ENCODE measurements at regions not wholly inside any gene's neighbourhood (a gene's known extent, or its start where the extent isn't known, plus 50 kb on each side); places are given as distances from the start of the nearest gene placed in this dataset.
"Not testable (repeated sequence)": the region's sequence is repeated elsewhere in the genome, so short reads cannot be mapped to it uniquely, and the experiment has no call there.

- no peaks in the 10 kb centered on the region for H3K36me3 ChIP-seq (ENCODE audit: insufficient read depth, low read length, poor library complexity, severe bottlenecking)
- no peak overlapping the region for H3K27ac ChIP-seq (ENCODE audit: low read depth, low read length, poor library complexity, severe bottlenecking)
- DNase-seq (ENCODE audit: low spot score) = no peak
- no peaks in the 10 kb centered on the region for H3K27me3 ChIP-seq (replicated peaks; ENCODE audit: insufficient read depth, low read depth, low read length, poor library complexity)
- intact Hi-C loops (cut with micrococcal nuclease; ENCODE audit: unreplicated experiment) = no loop called here
- no peaks in the 10 kb centered on the region for H3K4me1 ChIP-seq (ENCODE audit: insufficient read depth, low read length, poor library complexity, severe bottlenecking)
- POLR2A ChIA-PET (ENCODE audit: low non-redundant PET) = no interaction called here
- CTCF ChIA-PET = no interaction called here
- H3K9me3 ChIP-seq (ENCODE audit: low read depth, low read length, poor library complexity, severe bottlenecking) = no peaks in the 10 kb centered on the region
- BruUV-seq (replicated peaks) = no TSS peak
- TF ChIP-seq CTCF (conservative IDR thresholded peaks at IDR 0.05; ENCODE audit: low read depth, low read length) (no peak), EZH2 (IDR thresholded peaks at IDR 0.05; ENCODE audit: borderline replicate concordance, low read depth, low read length, poor library complexity, severe bottlenecking) (no peak)
- H3K4me3 ChIP-seq (ENCODE audit: low read depth, low read length, poor library complexity, severe bottlenecking) = no peak overlapping the region
Observed at GRCh38 chrX:107384397-107385105, 64.9 kb upstream of the FRMPD3 start.

GRCh38 chrX:107389726-107390125 lies 59.7 kb upstream of the FRMPD3 start:
- H3K4me1 ChIP-seq (ENCODE audit: insufficient read depth, low read length, poor library complexity, severe bottlenecking) = no peaks in the 10 kb centered on the region
- no peaks in the 10 kb centered on the region for H3K9me3 ChIP-seq (ENCODE audit: low read depth, low read length, poor library complexity, severe bottlenecking)
- no peak overlapping the region for H3K4me3 ChIP-seq (ENCODE audit: low read depth, low read length, poor library complexity, severe bottlenecking)
- H3K27me3 ChIP-seq (replicated peaks; ENCODE audit: insufficient read depth, low read depth, low read length, poor library complexity) = no peaks in the 10 kb centered on the region
- no peak overlapping the region for H3K27ac ChIP-seq (ENCODE audit: low read depth, low read length, poor library complexity, severe bottlenecking)
- no peak for DNase-seq (ENCODE audit: low spot score)
- TF ChIP-seq EZH2 (IDR thresholded peaks at IDR 0.05; ENCODE audit: borderline replicate concordance, low read depth, low read length, poor library complexity, severe bottlenecking) = no peak
- TF ChIP-seq CTCF (conservative IDR thresholded peaks at IDR 0.05; ENCODE audit: low read depth, low read length) = no peak
- POLR2A ChIA-PET (ENCODE audit: low non-redundant PET) = no interaction called here
- CTCF ChIA-PET = no interaction called here
- BruUV-seq (replicated peaks) = no TSS peak
- intact Hi-C loops (cut with micrococcal nuclease; ENCODE audit: unreplicated experiment) = no loop called here
- H3K36me3 ChIP-seq (ENCODE audit: insufficient read depth, low read length, poor library complexity, severe bottlenecking) = no peaks in the 10 kb centered on the region

- H3K9me3 ChIP-seq (ENCODE audit: low read depth, low read length, poor library complexity, severe bottlenecking); H3K4me1 ChIP-seq (ENCODE audit: insufficient read depth, low read length, poor library complexity, severe bottlenecking); H3K27ac ChIP-seq (ENCODE audit: low read depth, low read length, poor library complexity, severe bottlenecking); BruUV-seq (replicated peaks); CTCF ChIA-PET; intact Hi-C loops (cut with micrococcal nuclease; ENCODE audit: unreplicated experiment); POLR2A ChIA-PET (ENCODE audit: low non-redundant PET); DNase-seq (ENCODE audit: low spot score); H3K4me3 ChIP-seq (ENCODE audit: low read depth, low read length, poor library complexity, severe bottlenecking); H3K27me3 ChIP-seq (replicated peaks; ENCODE audit: insufficient read depth, low read depth, low read length, poor library complexity); H3K36me3 ChIP-seq (ENCODE audit: insufficient read depth, low read length, poor library complexity, severe bottlenecking): not testable (repeated sequence)
Observed at GRCh38 chrX:107393656-107394055, 55.8 kb upstream of the FRMPD3 start.

- Histone ChIP-seq H3K4me1 (ENCODE audit: insufficient read depth, low read length, poor library complexity, severe bottlenecking) (no peaks in the 10 kb centered on the region), H3K9me3 (ENCODE audit: low read depth, low read length, poor library complexity, severe bottlenecking) (no peaks in the 10 kb centered on the region), H3K27me3 (replicated peaks; ENCODE audit: insufficient read depth, low read depth, low read length, poor library complexity) (no peaks in the 10 kb centered on the region), H3K27ac (ENCODE audit: low read depth, low read length, poor library complexity, severe bottlenecking) (no peak overlapping the region), H3K4me3 (ENCODE audit: low read depth, low read length, poor library complexity, severe bottlenecking) (no peak overlapping the region), H3K36me3 (ENCODE audit: insufficient read depth, low read length, poor library complexity, severe bottlenecking) (no peaks in the 10 kb centered on the region)
- TF ChIP-seq EZH2 (IDR thresholded peaks at IDR 0.05; ENCODE audit: borderline replicate concordance, low read depth, low read length, poor library complexity, severe bottlenecking) = no peak
- no peak for TF ChIP-seq CTCF (conservative IDR thresholded peaks at IDR 0.05; ENCODE audit: low read depth, low read length)
- intact Hi-C loops (cut with micrococcal nuclease; ENCODE audit: unreplicated experiment) = no loop called here
- ChIA-PET POLR2A (ENCODE audit: low non-redundant PET) (no interaction called here), CTCF (no interaction called here)
- BruUV-seq (replicated peaks) = no TSS peak
- DNase-seq (ENCODE audit: low spot score) = no peak
Observed at GRCh38 chrX:107396235-107396634, 53.2 kb upstream of the FRMPD3 start.
